ENCODE measurements at regions not wholly inside any gene's neighbourhood (a gene's known extent, or its start where the extent isn't known, plus 50 kb on each side); places are given as distances from the start of the nearest gene placed in this dataset.

GRCh38 chr11:70680781-70681281 lies 282.5 kb downstream of the CTTN start:
- Mint-ChIP-seq H3K36me3 (no peaks in the 10 kb centered on the region), H3K4me1 (no peaks in the 10 kb centered on the region), H3K4me3 (no peak overlapping the region), H3K9me3 (peaks cover 2% of the 10 kb centered on the region), H3K27me3 (peaks cover 11% of the 10 kb centered on the region), H3K27ac (no peak overlapping the region)
- no peak for ATAC-seq (ENCODE audit: low read depth)
- no peak for DNase-seq (ENCODE audit: low spot score in 2 of 2)

GRCh38 chr11:70682056-70682455 lies 283.7 kb downstream of the CTTN start:
- Mint-ChIP-seq H3K36me3 (peaks cover 1% of the 10 kb centered on the region), H3K4me3 (no peak overlapping the region), H3K9me3 (peaks cover 5% of the 10 kb centered on the region), H3K4me1 (no peaks in the 10 kb centered on the region), H3K27ac (no peak overlapping the region), H3K27me3 (peaks cover 16% of the 10 kb centered on the region)
- ATAC-seq (ENCODE audit: low read depth) (no peak), DNase-seq (ENCODE audit: low spot score in 2 of 2) (no peak)

GRCh38 chr11:70682760-70683159 lies 284.4 kb downstream of the CTTN start:
- ATAC-seq (ENCODE audit: low read depth) (no peak), DNase-seq (ENCODE audit: low spot score in 2 of 2) (no peak)
- Mint-ChIP-seq H3K9me3 (peaks cover 5% of the 10 kb centered on the region), H3K36me3 (peaks cover 1% of the 10 kb centered on the region), H3K27ac (no peak overlapping the region), H3K4me3 (no peak overlapping the region), H3K4me1 (no peaks in the 10 kb centered on the region), H3K27me3 (peaks cover 16% of the 10 kb centered on the region)

- DNase-seq (ENCODE audit: low spot score in 2 of 2) (no peak), ATAC-seq (ENCODE audit: low read depth) (no peak)
- H3K9me3 Mint-ChIP-seq, result peaks cover 15% of the 10 kb centered on the region
Observed at GRCh38 chr11:70687716-70688115, 289.4 kb downstream of the CTTN start.

DNA sequence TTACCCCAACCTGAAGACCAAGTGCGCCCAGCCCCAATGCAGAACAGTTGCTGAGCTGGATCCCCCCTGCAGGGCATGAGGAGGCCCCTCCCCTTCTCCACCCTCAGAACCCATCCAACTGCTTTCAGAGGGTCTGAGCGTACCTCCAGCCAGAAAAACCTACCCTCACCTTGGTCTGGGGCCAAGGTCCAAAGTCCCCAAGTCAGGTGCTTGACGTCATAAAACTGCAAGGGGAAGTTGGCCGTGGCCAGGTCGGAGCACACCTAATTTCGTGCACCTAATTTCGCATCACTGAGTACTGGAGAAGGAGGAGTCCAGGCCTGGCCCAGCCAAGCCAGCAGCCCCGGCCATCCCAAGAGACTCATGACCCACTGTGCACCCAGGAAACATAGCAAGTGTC lies 289.8 kb downstream of the CTTN start:
- H3K4me3 Mint-ChIP-seq, result no peak overlapping the region
- DNase-seq (ENCODE audit: low spot score in 2 of 2) (no peak), ATAC-seq (ENCODE audit: low read depth) (no peak)
- peaks cover 14% of the 10 kb centered on the region for H3K9me3 Mint-ChIP-seq
- peaks cover 14% of the 10 kb centered on the region for H3K27me3 Mint-ChIP-seq
- H3K27ac Mint-ChIP-seq, result no peak overlapping the region
- no peaks in the 10 kb centered on the region for H3K4me1 Mint-ChIP-seq
- peaks cover 4% of the 10 kb centered on the region for H3K36me3 Mint-ChIP-seq

More at GRCh38 chr11:70687716-70688115, 289.4 kb downstream of the CTTN start:
- Mint-ChIP-seq H3K4me3 (no peak overlapping the region), H3K27ac (no peak overlapping the region), H3K36me3 (peaks cover 4% of the 10 kb centered on the region), H3K27me3 (peaks cover 14% of the 10 kb centered on the region), H3K4me1 (no peaks in the 10 kb centered on the region)

DNA sequence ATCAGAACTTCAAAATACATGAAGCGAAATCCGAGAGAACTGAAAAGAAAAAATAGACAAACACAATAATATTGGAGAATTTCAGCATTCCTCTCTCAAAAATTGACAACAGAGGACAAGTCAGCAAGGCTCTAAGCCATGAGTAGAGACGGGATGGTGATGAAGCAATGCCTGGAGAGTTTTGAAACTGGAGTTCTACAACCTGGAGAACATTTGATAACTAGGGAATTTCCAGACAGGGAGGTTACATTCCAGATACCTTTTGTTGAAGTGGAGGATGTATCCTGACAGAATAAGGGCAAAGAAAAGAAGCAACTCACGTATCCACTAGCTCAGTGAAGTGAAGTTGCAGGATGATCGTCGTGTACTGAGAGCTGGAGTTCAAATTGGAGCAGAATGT lies 291.4 kb downstream of the CTTN start:
- no peaks in the 10 kb centered on the region for H3K4me1 Mint-ChIP-seq
- H3K27ac Mint-ChIP-seq, result no peak overlapping the region
- ATAC-seq (ENCODE audit: low read depth) (no peak), DNase-seq (ENCODE audit: low spot score in 2 of 2) (no peak)
- peaks cover 4% of the 10 kb centered on the region for H3K36me3 Mint-ChIP-seq
- peaks cover 15% of the 10 kb centered on the region for H3K9me3 Mint-ChIP-seq
- H3K4me3 Mint-ChIP-seq, result no peak overlapping the region
- H3K27me3 Mint-ChIP-seq, result peaks cover 18% of the 10 kb centered on the region

- Mint-ChIP-seq H3K4me3 (no peak overlapping the region), H3K27ac (no peak overlapping the region), H3K36me3 (peaks cover 3% of the 10 kb centered on the region), H3K27me3 (peaks cover 12% of the 10 kb centered on the region), H3K9me3 (peaks cover 12% of the 10 kb centered on the region), H3K4me1 (no peaks in the 10 kb centered on the region)
- no peak for ATAC-seq (ENCODE audit: low read depth)
- no peak for DNase-seq (ENCODE audit: low spot score in 2 of 2)
Observed at GRCh38 chr11:70692131-70692530, 293.8 kb downstream of the CTTN start.

DNA sequence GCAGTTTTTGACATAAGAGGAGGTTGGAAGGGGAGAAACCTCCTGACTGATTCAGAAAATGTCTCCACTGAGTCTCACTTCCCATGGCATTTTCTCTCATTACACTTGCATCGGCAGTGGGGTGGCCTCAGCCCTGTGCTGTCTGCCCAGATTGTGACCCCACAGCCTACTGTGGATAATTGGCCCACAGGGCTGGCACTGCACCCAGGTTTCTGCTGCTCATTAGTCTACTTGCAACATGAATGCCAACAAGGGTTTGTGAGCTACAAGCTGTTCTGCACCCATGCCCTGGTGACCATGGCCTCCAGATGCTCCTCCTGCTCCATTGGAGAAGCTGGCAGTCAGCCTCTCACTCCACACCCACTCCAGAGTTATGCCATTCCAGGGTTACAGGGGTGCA lies 296.0 kb downstream of the CTTN start:
- H3K36me3 Mint-ChIP-seq, result peaks cover 3% of the 10 kb centered on the region
- H3K9me3 Mint-ChIP-seq, result peaks cover 10% of the 10 kb centered on the region
- no peak overlapping the region for H3K4me3 Mint-ChIP-seq
- no peaks in the 10 kb centered on the region for H3K4me1 Mint-ChIP-seq
- H3K27me3 Mint-ChIP-seq, result peaks cover 12% of the 10 kb centered on the region
- ATAC-seq (ENCODE audit: low read depth), result no peak
- no peak overlapping the region for H3K27ac Mint-ChIP-seq
- no peak for DNase-seq (ENCODE audit: low spot score in 2 of 2)

GRCh38 chr11:70695086-70695960 lies 297.0 kb downstream of the CTTN start:
- Mint-ChIP-seq H3K4me3 (no peak overlapping the region), H3K9me3 (peaks cover 5% of the 10 kb centered on the region), H3K27ac (no peak overlapping the region), H3K36me3 (no peaks in the 10 kb centered on the region), H3K27me3 (peaks cover 9% of the 10 kb centered on the region), H3K4me1 (no peaks in the 10 kb centered on the region)
- ATAC-seq (ENCODE audit: low read depth) (no peak), DNase-seq (ENCODE audit: low spot score in 2 of 2) (no peak)

DNA sequence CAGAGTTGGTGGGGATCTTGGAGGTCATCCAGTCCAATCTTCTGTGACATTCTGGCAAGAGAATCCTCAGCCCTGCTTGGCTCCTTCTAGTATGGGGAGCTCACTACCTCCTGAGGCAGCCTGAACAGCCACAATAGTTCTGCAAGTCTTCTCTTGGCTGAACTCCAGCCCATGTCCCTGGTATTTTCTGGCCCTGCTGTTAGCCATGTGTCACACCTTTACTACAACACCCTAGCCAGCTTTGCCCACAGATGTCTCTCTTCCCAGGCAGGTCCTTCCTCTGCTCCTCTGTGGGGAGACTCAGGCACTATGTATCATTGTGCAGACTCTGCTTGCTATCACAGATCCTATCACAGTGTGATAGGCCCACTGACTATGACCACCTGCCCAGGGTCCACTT lies 297.7 kb downstream of the CTTN start:
- no peak overlapping the region for H3K27ac Mint-ChIP-seq
- ATAC-seq (ENCODE audit: low read depth), result no peak

DNA sequence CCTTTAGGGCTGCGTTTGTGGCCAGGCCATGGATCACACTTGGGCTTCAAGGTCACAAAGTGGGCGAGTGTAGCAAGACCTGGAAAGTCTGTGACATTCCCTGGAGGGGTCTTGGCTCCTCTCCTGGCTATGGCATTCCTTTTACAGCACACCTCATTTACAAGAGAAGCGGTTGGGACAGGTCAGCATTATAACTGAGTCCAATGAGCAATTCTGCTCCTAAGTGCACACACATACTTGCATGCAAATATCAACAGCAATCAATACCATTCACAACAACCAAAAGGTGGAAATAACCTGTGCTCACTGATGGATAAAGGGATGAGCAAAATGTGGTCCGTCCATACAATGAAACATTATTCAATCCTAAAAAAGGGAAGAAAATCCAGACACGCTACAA lies 298.2 kb downstream of the CTTN start:
- H3K27ac Mint-ChIP-seq, result no peak overlapping the region
- peaks cover 6% of the 10 kb centered on the region for H3K27me3 Mint-ChIP-seq
- peaks cover 2% of the 10 kb centered on the region for H3K9me3 Mint-ChIP-seq
- DNase-seq (ENCODE audit: low spot score in 2 of 2), result no peak
- no peaks in the 10 kb centered on the region for H3K4me1 Mint-ChIP-seq
- no peak for ATAC-seq (ENCODE audit: low read depth)
- no peak overlapping the region for H3K4me3 Mint-ChIP-seq
- no peaks in the 10 kb centered on the region for H3K36me3 Mint-ChIP-seq

More for the DNA sequence above, 297.7 kb downstream of the CTTN start:
- no peak overlapping the region for H3K4me3 Mint-ChIP-seq
- H3K36me3 Mint-ChIP-seq, result no peaks in the 10 kb centered on the region
- H3K4me1 Mint-ChIP-seq, result no peaks in the 10 kb centered on the region
- H3K9me3 Mint-ChIP-seq, result peaks cover 3% of the 10 kb centered on the region
- no peak for DNase-seq (ENCODE audit: low spot score in 2 of 2)
- H3K27me3 Mint-ChIP-seq, result peaks cover 7% of the 10 kb centered on the region

GRCh38 chr11:70697701-70698100 lies 299.4 kb downstream of the CTTN start:
- H3K36me3 Mint-ChIP-seq, result no peaks in the 10 kb centered on the region
- DNase-seq (ENCODE audit: low spot score in 2 of 2) (no peak), ATAC-seq (ENCODE audit: low read depth) (no peak)
- no peak overlapping the region for H3K27ac Mint-ChIP-seq
- peaks cover 2% of the 10 kb centered on the region for H3K9me3 Mint-ChIP-seq
- no peaks in the 10 kb centered on the region for H3K4me1 Mint-ChIP-seq
- no peak overlapping the region for H3K4me3 Mint-ChIP-seq
- peaks cover 6% of the 10 kb centered on the region for H3K27me3 Mint-ChIP-seq

GRCh38 chr11:70698871-70699270 lies 300.5 kb downstream of the CTTN start:
- Mint-ChIP-seq H3K4me1 (no peaks in the 10 kb centered on the region), H3K4me3 (no peak overlapping the region), H3K27me3 (peaks cover 4% of the 10 kb centered on the region), H3K27ac (no peak overlapping the region), H3K9me3 (no peaks in the 10 kb centered on the region), H3K36me3 (no peaks in the 10 kb centered on the region)
- DNase-seq (ENCODE audit: low spot score in 2 of 2) (no peak), ATAC-seq (ENCODE audit: low read depth) (no peak)

DNA sequence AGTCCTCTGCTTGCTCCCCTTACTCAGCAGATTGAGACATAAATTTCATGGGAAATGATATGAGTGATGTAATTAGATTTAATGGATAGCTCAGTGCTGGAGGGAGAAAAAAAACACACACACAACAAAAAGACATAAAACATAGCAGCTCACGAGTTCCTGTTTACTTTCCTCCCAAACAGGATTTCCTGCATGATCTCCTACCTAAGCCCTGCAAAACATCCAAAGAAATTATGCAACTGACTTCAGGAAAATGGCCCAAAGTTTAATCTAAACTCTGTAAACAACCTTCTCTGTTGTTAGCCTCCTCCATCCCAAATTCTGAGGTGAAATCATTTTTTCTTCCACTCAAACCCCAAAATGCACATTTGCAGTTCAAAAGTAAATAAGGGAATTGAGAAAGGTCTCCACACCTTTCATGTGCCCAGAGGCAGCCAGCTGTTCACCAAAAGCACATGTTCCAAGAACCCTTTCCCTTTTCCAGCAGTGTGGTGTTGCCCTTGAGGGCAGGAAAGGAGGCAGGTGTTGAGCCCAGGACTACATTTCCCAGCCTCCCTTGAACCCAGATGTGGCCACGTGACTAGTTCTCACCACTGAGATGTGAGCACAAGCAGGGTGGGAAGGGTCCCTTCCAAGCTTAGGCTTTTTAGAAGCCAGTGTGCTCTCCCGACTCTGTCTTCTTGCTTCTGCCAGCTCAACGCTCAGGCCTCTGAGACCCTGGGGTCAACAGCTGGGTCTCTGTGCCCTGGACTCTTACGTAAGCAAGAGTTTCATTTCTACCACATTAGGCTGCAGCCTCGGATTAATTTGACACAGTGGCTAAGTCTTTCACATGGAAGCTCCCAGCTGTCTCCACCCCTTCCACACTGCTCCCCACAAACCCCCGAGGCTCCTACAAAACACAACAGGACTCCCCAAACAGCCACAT lies 301.2 kb downstream of the CTTN start:
- no peaks in the 10 kb centered on the region for H3K4me1 Mint-ChIP-seq
- ATAC-seq (ENCODE audit: low read depth), result no peak
- H3K9me3 Mint-ChIP-seq, result no peaks in the 10 kb centered on the region
- H3K27me3 Mint-ChIP-seq, result peaks cover 3% of the 10 kb centered on the region
- H3K4me3 Mint-ChIP-seq, result no peak overlapping the region
- no peak for DNase-seq (ENCODE audit: low spot score in 2 of 2)
- H3K36me3 Mint-ChIP-seq, result no peaks in the 10 kb centered on the region
- no peak overlapping the region for H3K27ac Mint-ChIP-seq
